ENCODE measurements at regions not wholly inside any gene's neighbourhood (a gene's known extent, or its start where the extent isn't known, plus 50 kb on each side); places are given as distances from the start of the nearest gene placed in this dataset.
"Not testable (repeated sequence)": the region's sequence is repeated elsewhere in the genome, so short reads cannot be mapped to it uniquely, and the experiment has no call there.

DNA sequence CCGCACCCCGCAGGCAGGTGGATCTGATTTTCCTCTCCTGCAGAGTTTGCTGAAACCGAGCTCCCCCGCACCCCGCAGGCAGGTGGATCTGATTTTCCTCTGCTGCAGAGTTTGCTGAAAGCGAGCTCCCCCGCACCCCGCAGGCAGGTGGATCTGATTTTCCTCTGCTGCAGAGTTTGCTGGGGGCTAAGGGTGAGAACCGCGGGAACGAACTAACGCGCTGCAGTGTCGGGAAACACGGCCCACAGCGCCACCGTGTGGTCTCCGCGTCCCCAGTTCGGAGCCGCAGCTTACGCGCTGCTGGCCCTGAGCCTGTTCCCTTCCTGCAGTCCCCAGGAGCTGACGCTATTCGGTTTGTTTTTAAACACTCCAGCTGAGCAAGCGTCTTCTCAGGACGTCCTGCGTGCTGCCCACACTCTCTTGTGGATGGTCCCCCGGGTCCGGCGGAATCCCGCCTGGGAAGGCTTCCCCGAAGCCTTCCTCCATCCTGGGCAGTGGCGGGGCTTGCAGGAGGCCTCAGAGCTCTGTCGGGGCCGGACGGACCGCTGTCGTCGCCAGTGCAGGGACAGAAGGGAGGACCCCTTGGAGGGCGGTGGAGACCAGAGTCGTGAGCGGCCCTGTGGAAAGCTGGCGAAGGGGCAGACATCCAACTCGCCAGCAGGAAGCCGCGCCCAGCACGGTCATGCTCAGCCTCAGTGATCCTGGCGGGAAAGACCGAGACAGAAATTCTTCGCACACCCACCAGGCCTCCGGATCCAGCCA is 121.2 kb upstream of the LPCAT1 start:
- H3K4me1 Mint-ChIP-seq (ENCODE audit: low read depth) = peaks cover 8% of the 10 kb centered on the region
- no peak overlapping the region for H3K27ac Mint-ChIP-seq
- intact Hi-C loops (cut with micrococcal nuclease) = loop anchor here (1.0 to 10.0 kb wide), 4 partner anchors 53 to 720 kb away; no protein-coding TSS in a partner anchor
- H3K9me3 Mint-ChIP-seq = no peaks in the 10 kb centered on the region
- no peaks in the 10 kb centered on the region for H3K36me3 Mint-ChIP-seq (ENCODE audit: low read depth)
- no peak overlapping the region for H3K4me3 Mint-ChIP-seq
- DNase-seq (ENCODE audit: low spot score) = peak; percentile 63
- H3K27me3 Mint-ChIP-seq (ENCODE audit: insufficient read depth) = peaks cover 42% of the 10 kb centered on the region

- not testable (repeated sequence) for H3K9me3 Mint-ChIP-seq
These were observed 120.6 kb upstream of the LPCAT1 start for GRCh38 chr5:1644393-1644809.

GRCh38 chr5:1643651-1644392 is 120.1 kb upstream of the LPCAT1 start:
- no peak for DNase-seq (ENCODE audit: low spot score)
- peaks cover 8% of the 10 kb centered on the region for H3K4me1 Mint-ChIP-seq (ENCODE audit: low read depth)

More at GRCh38 chr5:1644393-1644809, 120.6 kb upstream of the LPCAT1 start:
- H3K4me1 Mint-ChIP-seq (ENCODE audit: low read depth); DNase-seq (ENCODE audit: low spot score); H3K36me3 Mint-ChIP-seq (ENCODE audit: low read depth); H3K27ac Mint-ChIP-seq; H3K4me3 Mint-ChIP-seq: not testable (repeated sequence)
- H3K27me3 Mint-ChIP-seq (ENCODE audit: insufficient read depth) = peaks cover 38% of the 10 kb centered on the region
- intact Hi-C loops (cut with micrococcal nuclease) = loop anchor here (5.0 to 10.0 kb wide), 2 partner anchors 52 to 720 kb away; no protein-coding TSS in a partner anchor

DNA sequence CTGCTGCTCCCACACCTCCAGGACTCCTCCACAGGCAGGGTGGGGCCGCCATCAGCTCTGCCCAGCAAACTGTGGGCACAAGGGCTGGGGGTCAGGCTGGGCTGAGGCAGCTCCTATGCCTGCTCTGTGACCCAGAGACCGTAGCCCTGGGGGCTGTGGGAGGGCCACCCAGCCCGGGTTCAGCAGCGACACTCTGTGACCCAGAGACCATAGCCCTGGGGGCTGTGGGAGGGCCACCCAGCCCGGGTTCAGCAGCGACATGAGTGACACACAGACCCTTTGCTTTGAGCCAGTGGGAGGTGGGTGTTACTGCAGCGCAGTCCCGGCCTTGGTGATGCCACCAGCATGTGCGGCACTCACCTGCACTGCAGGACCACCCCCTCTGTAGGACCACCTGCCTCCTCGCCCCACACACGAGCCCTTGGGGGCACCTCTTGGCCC is 118.9 kb upstream of the LPCAT1 start:
- DNase-seq (ENCODE audit: low spot score) = no peak
- H3K9me3 Mint-ChIP-seq = no peaks in the 10 kb centered on the region
- H3K4me3 Mint-ChIP-seq = no peak overlapping the region
- H3K36me3 Mint-ChIP-seq (ENCODE audit: low read depth) = no peaks in the 10 kb centered on the region
- H3K4me1 Mint-ChIP-seq (ENCODE audit: low read depth) = peaks cover 8% of the 10 kb centered on the region
- intact Hi-C loops (cut with micrococcal nuclease) = loop anchor here (5.0 to 10.0 kb wide), 2 partner anchors 50 to 718 kb away; no protein-coding TSS in a partner anchor
- peaks cover 36% of the 10 kb centered on the region for H3K27me3 Mint-ChIP-seq (ENCODE audit: insufficient read depth)
- no peak overlapping the region for H3K27ac Mint-ChIP-seq

More at GRCh38 chr5:1643651-1644392, 120.1 kb upstream of the LPCAT1 start:
- H3K36me3 Mint-ChIP-seq (ENCODE audit: low read depth) = no peaks in the 10 kb centered on the region
- no peak overlapping the region for H3K4me3 Mint-ChIP-seq
- H3K27me3 Mint-ChIP-seq (ENCODE audit: insufficient read depth) = peaks cover 36% of the 10 kb centered on the region
- intact Hi-C loops (cut with micrococcal nuclease) = loop anchor here (5.0 to 10.0 kb wide), 2 partner anchors 52 to 719 kb away; no protein-coding TSS in a partner anchor
- no peak overlapping the region for H3K27ac Mint-ChIP-seq
- no peaks in the 10 kb centered on the region for H3K9me3 Mint-ChIP-seq

DNA sequence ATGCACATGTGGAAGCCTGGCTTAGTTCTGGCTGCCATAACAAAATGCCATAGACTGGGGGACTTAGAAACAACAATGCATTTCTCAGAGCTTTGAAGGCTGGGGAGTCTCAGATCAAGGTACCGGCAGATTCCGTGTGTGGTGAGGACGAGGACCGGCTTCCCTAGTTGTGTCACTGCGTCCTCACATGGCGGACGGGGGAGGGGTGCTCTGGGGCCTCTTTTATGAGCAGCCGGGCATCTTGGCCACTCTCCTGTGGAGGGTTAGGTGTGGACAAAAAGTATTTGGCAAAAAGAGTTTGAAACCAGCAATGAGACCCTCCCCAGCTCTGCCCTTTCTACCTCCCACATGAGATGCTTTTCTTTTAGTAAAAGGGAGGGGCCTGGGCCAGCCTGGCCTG is 118.5 kb upstream of the LPCAT1 start:
- DNase-seq (ENCODE audit: low spot score) = no peak
- no peaks in the 10 kb centered on the region for H3K9me3 Mint-ChIP-seq
- no peak overlapping the region for H3K4me3 Mint-ChIP-seq
- intact Hi-C loops (cut with micrococcal nuclease) = loop anchor here (5.0 to 10.0 kb wide), 2 partner anchors 50 to 717 kb away; no protein-coding TSS in a partner anchor
- peaks cover 36% of the 10 kb centered on the region for H3K27me3 Mint-ChIP-seq (ENCODE audit: insufficient read depth)
- H3K4me1 Mint-ChIP-seq (ENCODE audit: low read depth) = peaks cover 8% of the 10 kb centered on the region
- no peak overlapping the region for H3K27ac Mint-ChIP-seq
- H3K36me3 Mint-ChIP-seq (ENCODE audit: low read depth) = no peaks in the 10 kb centered on the region

GRCh38 chr5:1641560-1642166 is 117.9 kb upstream of the LPCAT1 start:
- H3K27ac Mint-ChIP-seq = no peak overlapping the region
- H3K36me3 Mint-ChIP-seq (ENCODE audit: low read depth) = no peaks in the 10 kb centered on the region
- H3K27me3 Mint-ChIP-seq (ENCODE audit: insufficient read depth) = peaks cover 35% of the 10 kb centered on the region
- H3K4me1 Mint-ChIP-seq (ENCODE audit: low read depth) = peaks cover 8% of the 10 kb centered on the region
- H3K4me3 Mint-ChIP-seq = no peak overlapping the region
- H3K9me3 Mint-ChIP-seq = no peaks in the 10 kb centered on the region
- intact Hi-C loops (cut with micrococcal nuclease) = loop anchor here (1.0 to 10.0 kb wide), 8 partner anchors 49 to 717 kb away; partner anchors contain the start of genes CLPTM1L and LPCAT1
- DNase-seq (ENCODE audit: low spot score) = peak; percentile 71

- Mint-ChIP-seq H3K9me3 (no peaks in the 10 kb centered on the region), H3K27me3 (ENCODE audit: insufficient read depth) (peaks cover 35% of the 10 kb centered on the region), H3K4me1 (ENCODE audit: low read depth) (peaks cover 8% of the 10 kb centered on the region), H3K27ac (no peak overlapping the region), H3K4me3 (no peak overlapping the region), H3K36me3 (ENCODE audit: low read depth) (no peaks in the 10 kb centered on the region)
- no peak for DNase-seq (ENCODE audit: low spot score)
- intact Hi-C loops (cut with micrococcal nuclease) = loop anchor here (1.0 to 10.0 kb wide), 8 partner anchors 49 to 716 kb away; partner anchors contain the start of genes CLPTM1L and LPCAT1
These were observed 117.3 kb upstream of the LPCAT1 start for GRCh38 chr5:1641041-1641440.

- intact Hi-C loops (cut with micrococcal nuclease) = loop anchor here (2.0 to 10.0 kb wide), 5 partner anchors 48 to 716 kb away; partner anchors contain the start of genes CLPTM1L and LPCAT1
- H3K27me3 Mint-ChIP-seq (ENCODE audit: insufficient read depth) = peaks cover 35% of the 10 kb centered on the region
- H3K4me1 Mint-ChIP-seq (ENCODE audit: low read depth) = peaks cover 14% of the 10 kb centered on the region
- H3K27ac Mint-ChIP-seq = no peak overlapping the region
- H3K9me3 Mint-ChIP-seq = no peaks in the 10 kb centered on the region
- no peak for DNase-seq (ENCODE audit: low spot score)
- H3K36me3 Mint-ChIP-seq (ENCODE audit: low read depth) = no peaks in the 10 kb centered on the region
- no peak overlapping the region for H3K4me3 Mint-ChIP-seq
These were observed 116.7 kb upstream of the LPCAT1 start for GRCh38 chr5:1640421-1640881.

DNA sequence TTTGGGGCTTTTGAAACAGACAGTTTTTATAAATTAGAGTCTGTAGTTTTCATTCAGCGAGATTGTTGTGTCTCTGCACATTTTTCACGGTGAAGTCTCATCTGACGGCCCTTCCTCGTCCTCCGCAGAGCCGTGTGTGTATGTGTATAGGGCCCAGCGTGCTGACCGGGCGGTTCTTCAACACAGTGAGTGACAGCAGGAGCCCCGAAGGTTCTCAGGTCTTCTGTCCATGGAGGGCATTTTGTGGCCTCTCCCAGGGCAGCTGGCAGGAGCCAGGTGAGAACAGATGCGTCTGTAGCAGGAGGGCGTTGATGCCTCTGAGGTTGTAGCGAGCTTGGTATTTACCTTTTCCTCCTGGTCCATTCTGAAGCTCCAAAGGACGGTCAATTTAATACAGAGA is 116.0 kb upstream of the LPCAT1 start:
- H3K4me1 Mint-ChIP-seq (ENCODE audit: low read depth) = peaks cover 18% of the 10 kb centered on the region
- no peaks in the 10 kb centered on the region for H3K36me3 Mint-ChIP-seq (ENCODE audit: low read depth)
- DNase-seq (ENCODE audit: low spot score) = no peak
- H3K4me3 Mint-ChIP-seq = no peak overlapping the region
- no peak overlapping the region for H3K27ac Mint-ChIP-seq
- intact Hi-C loops (cut with micrococcal nuclease) = loop anchor here (2.0 to 10.0 kb wide), 6 partner anchors 47 to 715 kb away; partner anchors contain the start of genes CLPTM1L, LPCAT1 and MRPL36
- peaks cover 31% of the 10 kb centered on the region for H3K27me3 Mint-ChIP-seq (ENCODE audit: insufficient read depth)
- H3K9me3 Mint-ChIP-seq = no peaks in the 10 kb centered on the region

GRCh38 chr5:1638658-1639400 is 115.1 kb upstream of the LPCAT1 start:
- intact Hi-C loops (cut with micrococcal nuclease) = loop anchor here (10.0 kb wide), 1 partner anchor 156 kb away; the partner anchor contains the start of gene MRPL36
- Mint-ChIP-seq H3K9me3 (no peaks in the 10 kb centered on the region), H3K27ac (no peak overlapping the region), H3K4me1 (ENCODE audit: low read depth) (peaks cover 23% of the 10 kb centered on the region), H3K4me3 (no peak overlapping the region), H3K27me3 (ENCODE audit: insufficient read depth) (peaks cover 27% of the 10 kb centered on the region), H3K36me3 (ENCODE audit: low read depth) (no peaks in the 10 kb centered on the region)
- DNase-seq (ENCODE audit: low spot score) = no peak

- intact Hi-C loops (cut with micrococcal nuclease) = loop anchor here (10.0 kb wide), 1 partner anchor 157 kb away; the partner anchor contains the start of gene MRPL36
- Mint-ChIP-seq H3K27me3 (ENCODE audit: insufficient read depth) (peaks cover 20% of the 10 kb centered on the region), H3K4me3 (no peak overlapping the region), H3K9me3 (no peaks in the 10 kb centered on the region), H3K4me1 (ENCODE audit: low read depth) (peaks cover 27% of the 10 kb centered on the region), H3K36me3 (ENCODE audit: low read depth) (no peaks in the 10 kb centered on the region), H3K27ac (no peak overlapping the region)
- DNase-seq (ENCODE audit: low spot score) = no peak
These were observed 114.1 kb upstream of the LPCAT1 start for GRCh38 chr5:1637639-1638481.
